ENCODE measurements at regions not wholly inside any gene's neighbourhood (a gene's known extent, or its start where the extent isn't known, plus 50 kb on each side); places are given as distances from the start of the nearest gene placed in this dataset.

DNA sequence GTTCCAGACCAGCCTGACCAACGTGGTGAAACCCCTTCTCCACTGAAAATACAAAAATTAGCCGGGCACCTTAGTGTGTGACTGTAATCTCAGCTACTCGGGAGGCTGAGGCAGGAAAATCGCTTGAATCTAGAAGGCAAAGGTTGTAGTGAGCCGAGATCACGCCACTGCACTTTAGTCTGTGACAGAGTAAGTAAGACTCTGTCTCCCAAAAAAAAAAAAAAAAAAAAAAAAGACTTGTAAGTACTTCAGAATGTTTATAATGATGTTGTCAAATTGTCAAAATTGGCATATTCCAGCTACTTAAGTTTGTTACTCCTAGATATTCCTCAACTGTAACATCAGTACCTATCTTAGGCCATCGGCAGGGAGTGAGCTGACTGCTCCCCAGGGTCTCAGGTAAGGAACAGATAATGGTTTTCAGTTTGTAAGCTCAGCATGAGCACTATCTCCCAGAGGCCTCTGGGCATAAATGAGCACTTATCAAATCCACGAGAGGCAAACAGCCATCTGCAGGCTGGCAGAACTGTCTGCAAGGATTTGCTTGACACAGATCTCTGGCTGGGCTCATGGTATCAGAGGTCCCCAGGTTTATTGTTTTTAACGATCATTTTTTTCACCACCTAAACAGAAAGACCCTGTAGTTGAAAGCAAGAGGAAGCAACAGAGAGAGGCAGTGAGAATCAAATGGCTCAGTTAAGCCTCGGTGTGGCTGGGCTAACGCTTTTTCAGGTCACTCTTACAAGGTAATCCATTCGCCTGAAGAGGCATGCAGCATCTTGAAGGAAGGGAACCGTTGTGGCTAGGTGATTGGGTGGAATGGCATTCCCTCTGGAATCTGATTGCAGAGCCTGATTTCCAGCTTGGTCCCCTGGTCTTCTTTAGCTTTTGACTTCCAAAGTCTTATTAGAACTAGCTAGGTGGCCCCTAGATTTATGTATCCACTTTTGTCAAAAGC, 115.9 kb downstream of the LY86 start:
- no peaks in the 10 kb centered on the region for H4K20me1 ChIP-seq (ENCODE audit: insufficient read depth, low read length)
- H3K4me3 ChIP-seq (replicated peaks in 1 of 3; ENCODE audit: low read depth in 2 of 3, low read length in 3 of 3): no peak overlapping the region
- TF ChIP-seq, protein P1, sequence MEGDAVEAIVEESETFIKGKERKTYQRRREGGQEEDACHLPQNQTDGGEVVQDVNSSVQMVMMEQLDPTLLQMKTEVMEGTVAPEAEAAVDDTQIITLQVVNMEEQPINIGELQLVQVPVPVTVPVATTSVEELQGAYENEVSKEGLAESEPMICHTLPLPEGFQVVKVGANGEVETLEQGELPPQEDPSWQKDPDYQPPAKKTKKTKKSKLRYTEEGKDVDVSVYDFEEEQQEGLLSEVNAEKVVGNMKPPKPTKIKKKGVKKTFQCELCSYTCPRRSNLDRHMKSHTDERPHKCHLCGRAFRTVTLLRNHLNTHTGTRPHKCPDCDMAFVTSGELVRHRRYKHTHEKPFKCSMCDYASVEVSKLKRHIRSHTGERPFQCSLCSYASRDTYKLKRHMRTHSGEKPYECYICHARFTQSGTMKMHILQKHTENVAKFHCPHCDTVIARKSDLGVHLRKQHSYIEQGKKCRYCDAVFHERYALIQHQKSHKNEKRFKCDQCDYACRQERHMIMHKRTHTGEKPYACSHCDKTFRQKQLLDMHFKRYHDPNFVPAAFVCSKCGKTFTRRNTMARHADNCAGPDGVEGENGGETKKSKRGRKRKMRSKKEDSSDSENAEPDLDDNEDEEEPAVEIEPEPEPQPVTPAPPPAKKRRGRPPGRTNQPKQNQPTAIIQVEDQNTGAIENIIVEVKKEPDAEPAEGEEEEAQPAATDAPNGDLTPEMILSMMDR (IDR thresholded peaks at IDR 0.05): no peak
- no peaks in the 10 kb centered on the region for H3K36me3 ChIP-seq (replicated peaks in 1 of 2; ENCODE audit: control insufficient read depth in 1 of 2, insufficient read depth in 2 of 2, low read length in 2 of 2)
- 98% methylated on average over 6 of the region's 13 CpGs for WGBS (ENCODE audit: insufficient coverage)
- H3K9me3 Mint-ChIP-seq: peaks cover 0 to 5% (median 0%) of the 10 kb centered on the region in 7 donors
- H3K27me3 Mint-ChIP-seq (ENCODE audit: low read depth in 3 of 3): peaks cover 0 to 2% (median 1%) of the 10 kb centered on the region in 3 donors
- H3K4me3 Mint-ChIP-seq: no peak overlapping the region
- no peak overlapping the region for H3K9ac ChIP-seq (ENCODE audit: insufficient read depth, low read length, poor library complexity, severe bottlenecking)
- H3K36me3 Mint-ChIP-seq: peaks cover 14 to 23% of the 10 kb centered on the region in 2 donors
- H3K9me3 ChIP-seq (replicated peaks in 1 of 2; ENCODE audit: control insufficient read depth in 1 of 2, insufficient read depth in 1 of 2, low read length in 2 of 2): no peaks in the 10 kb centered on the region
- H2AFZ ChIP-seq (ENCODE audit: insufficient read depth, low read depth, low read length, poor library complexity, severe bottlenecking): no peak overlapping the region
- H3K4me1 ChIP-seq (ENCODE audit: control insufficient read depth in 1 of 2, insufficient read depth in 2 of 2, low read length in 2 of 2): peaks cover 77 to 85% of the 10 kb centered on the region in 2 donors
- H3K79me2 ChIP-seq (ENCODE audit: insufficient read depth, low read length): no peaks in the 10 kb centered on the region
- no peak overlapping the region for H3K4me2 ChIP-seq (replicated peaks; ENCODE audit: extremely low read depth, low read length, poor library complexity, severe bottlenecking)
- DNase-seq: no peak
- intact Hi-C loops (cut with micrococcal nuclease): loop anchor here in 1 of 2 donors (10.0 kb wide), 1 partner anchor 540 kb away; no protein-coding TSS in a partner anchor
- H3K4me1 Mint-ChIP-seq: peaks cover 85% of the 10 kb centered on the region
- no peaks in the 10 kb centered on the region for H3K27me3 ChIP-seq (ENCODE audit: control insufficient read depth in 2 of 2, insufficient read depth in 2 of 2, low read length in 2 of 2)
- peak overlapping the region in 5 of 7 donors; percentile 12 to 65 (median 42) for H3K27ac Mint-ChIP-seq
- H3K27ac ChIP-seq (ENCODE audit: low read depth in 1 of 2, low read length in 2 of 2): no peak overlapping the region

DNA sequence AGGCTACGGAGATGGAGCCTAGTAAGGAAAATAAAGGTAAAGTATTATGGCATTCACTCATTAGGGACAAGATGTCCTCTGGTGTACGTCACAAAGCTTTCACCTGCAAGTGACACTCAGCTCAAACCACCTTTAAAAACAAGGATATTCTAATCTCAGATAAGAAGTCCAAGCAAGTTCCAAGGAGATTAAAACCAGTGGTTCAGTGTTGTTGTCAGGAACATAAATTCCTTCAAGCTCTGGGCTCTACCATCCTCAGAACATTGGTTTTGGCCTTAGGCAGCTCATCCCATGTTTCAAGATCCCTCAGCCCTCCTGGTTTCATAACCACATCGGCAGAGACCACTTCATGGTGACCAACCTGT, 116.5 kb downstream of the LY86 start:
- Histone ChIP-seq H3K36me3 (replicated peaks in 1 of 2; ENCODE audit: control insufficient read depth in 1 of 2, insufficient read depth in 2 of 2, low read length in 2 of 2) (no peaks in the 10 kb centered on the region), H3K79me2 (ENCODE audit: insufficient read depth, low read length) (no peaks in the 10 kb centered on the region), H4K20me1 (ENCODE audit: insufficient read depth, low read length) (no peaks in the 10 kb centered on the region), H3K4me1 (ENCODE audit: control insufficient read depth in 1 of 2, insufficient read depth in 2 of 2, low read length in 2 of 2) (peaks cover 70 to 81% of the 10 kb centered on the region in 2 donors), H3K4me3 (replicated peaks in 1 of 3; ENCODE audit: low read depth in 2 of 3, low read length in 3 of 3) (no peak overlapping the region), H3K27me3 (ENCODE audit: control insufficient read depth in 2 of 2, insufficient read depth in 2 of 2, low read length in 2 of 2) (no peaks in the 10 kb centered on the region), H3K9ac (ENCODE audit: insufficient read depth, low read length, poor library complexity, severe bottlenecking) (no peak overlapping the region), H3K4me2 (replicated peaks; ENCODE audit: extremely low read depth, low read length, poor library complexity, severe bottlenecking) (no peak overlapping the region), H2AFZ (ENCODE audit: insufficient read depth, low read depth, low read length, poor library complexity, severe bottlenecking) (no peak overlapping the region), H3K27ac (ENCODE audit: low read depth in 1 of 2, low read length in 2 of 2) (no peak overlapping the region), H3K9me3 (replicated peaks in 1 of 2; ENCODE audit: control insufficient read depth in 1 of 2, insufficient read depth in 1 of 2, low read length in 2 of 2) (no peaks in the 10 kb centered on the region)
- intact Hi-C loops (cut with micrococcal nuclease): loop anchor here in 1 of 2 donors (10.0 kb wide), 1 partner anchor 540 kb away; no protein-coding TSS in a partner anchor
- TF ChIP-seq, protein P1 (IDR thresholded peaks at IDR 0.05): no peak
- DNase-seq: no peak
- H3K4me3 Mint-ChIP-seq: no peak overlapping the region
- WGBS (ENCODE audit: insufficient coverage): 88% methylated on average over 1 of the region's 3 CpGs
- peaks cover 0 to 2% (median 1%) of the 10 kb centered on the region in 3 donors for H3K27me3 Mint-ChIP-seq (ENCODE audit: low read depth in 3 of 3)
- peaks cover 85% of the 10 kb centered on the region for H3K4me1 Mint-ChIP-seq
- peaks cover 0 to 5% (median 0%) of the 10 kb centered on the region in 7 donors for H3K9me3 Mint-ChIP-seq
- no peak overlapping the region for H3K27ac Mint-ChIP-seq
- H3K36me3 Mint-ChIP-seq: peaks cover 18 to 28% of the 10 kb centered on the region in 2 donors

Data from CD14-positive monocyte (primary cell).